ENCODE measurements at regions not wholly inside any gene's neighbourhood (a gene's known extent, or its start where the extent isn't known, plus 50 kb on each side); places are given as distances from the start of the nearest gene placed in this dataset.
"Not testable (repeated sequence)": the region's sequence is repeated elsewhere in the genome, so short reads cannot be mapped to it uniquely, and the experiment has no call there.

GRCh38 chr1:187714470-187714869 lies 885.7 kb downstream of the PLA2G4A start:
- DNase-seq (ENCODE audit: low spot score): no peak

DNA sequence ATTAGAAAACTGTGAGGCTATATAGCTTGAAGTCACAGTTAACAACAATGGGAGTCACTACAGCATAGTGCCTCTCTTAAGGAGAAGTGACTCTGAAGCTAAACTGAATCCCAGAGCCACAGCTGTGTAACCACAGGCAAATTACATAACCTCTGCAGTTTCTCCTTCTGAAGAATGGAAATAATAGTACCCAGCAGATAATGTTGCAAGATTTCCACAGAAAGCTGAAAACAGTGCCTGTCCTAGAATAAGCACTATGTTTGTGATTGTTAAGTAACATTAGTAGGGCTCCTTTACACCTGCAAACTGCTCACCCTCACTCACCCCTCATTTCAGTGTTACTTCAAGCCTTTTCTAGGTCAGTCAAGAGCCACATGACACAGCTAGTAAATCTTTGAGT lies 886.7 kb downstream of the PLA2G4A start:
- DNase-seq (ENCODE audit: low spot score): no peak

- no peak for DNase-seq (ENCODE audit: low spot score)
These were observed 887.4 kb downstream of the PLA2G4A start for GRCh38 chr1:187716160-187716559.

- DNase-seq (ENCODE audit: low spot score): no peak
These were observed 889.8 kb downstream of the PLA2G4A start for GRCh38 chr1:187718527-187718926.

GRCh38 chr1:187721216-187721615 lies 892.5 kb downstream of the PLA2G4A start:
- DNase-seq (ENCODE audit: low spot score): no peak

DNA sequence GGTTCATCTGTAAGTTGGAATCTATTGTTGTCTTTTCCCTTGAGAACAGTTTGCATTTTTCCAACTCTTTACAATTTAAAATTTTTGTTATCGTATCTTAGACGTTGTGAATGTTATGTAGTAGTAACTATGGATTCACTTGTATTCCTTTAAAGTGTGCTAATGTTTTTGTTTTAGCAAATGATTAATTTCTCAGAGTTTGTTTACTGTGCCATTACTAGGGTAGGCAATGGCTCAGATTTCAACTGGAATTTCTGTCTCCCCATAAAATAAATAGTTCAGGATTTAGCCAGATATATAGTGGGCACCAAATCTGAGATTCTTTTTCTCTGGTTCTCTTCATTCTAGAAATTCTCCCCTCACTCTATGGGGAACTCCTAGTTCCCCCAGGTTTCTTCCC lies 896.5 kb downstream of the PLA2G4A start:
- no peak for DNase-seq (ENCODE audit: low spot score)

DNA sequence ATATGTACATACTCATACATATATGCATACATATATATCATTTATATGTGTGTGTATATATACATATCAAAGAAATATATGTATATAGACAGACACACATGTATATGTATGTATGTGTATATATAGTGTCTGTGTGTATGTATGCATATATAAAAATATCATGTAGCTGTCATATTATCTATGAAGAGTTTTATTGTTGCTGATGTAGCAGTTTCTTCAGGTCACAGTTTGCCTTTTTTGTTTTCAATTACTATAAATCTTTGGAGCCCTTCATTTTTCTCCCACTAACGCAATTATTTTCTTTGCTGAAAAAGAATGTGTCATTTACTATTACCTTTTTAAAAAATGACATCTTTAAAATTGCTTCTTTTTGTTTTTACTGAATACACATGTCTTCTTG lies 904.5 kb downstream of the PLA2G4A start:
- DNase-seq (ENCODE audit: low spot score): no peak

DNA sequence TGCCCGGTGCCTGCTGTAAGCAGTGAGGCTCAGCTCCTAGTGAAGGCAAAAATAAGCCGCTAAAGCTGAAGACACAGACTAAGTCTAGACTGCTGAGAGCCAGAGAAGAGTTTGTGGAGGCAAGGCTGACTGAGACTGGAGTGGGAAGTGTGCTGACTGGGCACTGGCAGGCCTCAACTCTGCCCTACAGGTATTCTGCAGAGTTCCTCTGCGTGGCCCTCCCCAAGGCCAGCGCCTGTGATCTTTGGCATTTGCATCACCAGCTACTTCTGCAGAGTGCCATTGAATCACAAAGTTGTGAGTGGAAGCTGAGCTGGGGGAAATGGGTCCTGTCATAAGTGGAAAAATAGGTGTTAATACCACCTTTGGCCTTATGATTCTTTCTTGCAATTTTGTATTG lies 905.7 kb downstream of the PLA2G4A start:
- DNase-seq (ENCODE audit: low spot score): no peak

GRCh38 chr1:187744665-187745064 lies 915.9 kb downstream of the PLA2G4A start:
- DNase-seq (ENCODE audit: low spot score): no peak

GRCh38 chr1:187755536-187755935 lies 926.8 kb downstream of the PLA2G4A start:
- DNase-seq (ENCODE audit: low spot score): no peak

DNA sequence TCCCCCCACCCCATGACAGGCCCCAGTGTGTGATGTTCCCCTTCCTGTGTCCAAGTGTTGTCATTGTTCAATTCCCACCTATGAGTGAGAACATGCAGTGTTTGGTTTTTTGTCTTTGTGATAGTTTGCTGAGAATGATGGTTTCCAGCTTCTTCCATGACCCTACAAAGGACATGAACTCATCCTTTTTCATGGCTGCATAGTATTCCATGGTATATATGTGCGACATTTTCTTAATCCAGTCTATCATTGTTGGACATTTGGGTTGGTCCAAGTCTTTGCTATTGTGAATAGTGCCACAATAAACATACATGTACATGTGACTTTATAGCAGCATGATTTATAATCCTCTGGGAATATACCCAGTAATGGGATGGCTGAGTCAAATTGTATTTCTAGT lies 927.9 kb downstream of the PLA2G4A start:
- DNase-seq (ENCODE audit: low spot score): not testable (repeated sequence)

DNA sequence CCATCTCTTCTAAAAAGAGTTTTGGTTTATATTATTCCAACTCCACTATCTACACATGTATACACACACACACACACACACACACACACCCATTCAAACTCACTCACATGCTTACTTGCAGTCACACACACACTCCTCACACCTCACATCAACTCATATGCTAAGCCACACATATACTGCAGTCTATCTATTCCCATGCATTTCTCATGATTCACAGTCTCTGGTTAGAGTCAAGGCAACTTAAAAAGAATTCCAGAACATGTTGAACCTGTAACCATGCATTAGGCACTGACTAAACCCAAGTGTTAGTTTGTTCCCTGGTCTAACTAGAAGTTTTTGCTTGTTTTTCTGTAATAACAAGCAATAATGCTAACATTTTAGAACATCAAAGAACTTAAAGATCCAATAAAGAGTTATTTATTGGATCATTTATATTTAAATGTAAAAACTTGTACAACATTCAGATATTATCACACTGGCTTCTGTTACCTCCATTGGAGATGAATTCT lies 931.1 kb downstream of the PLA2G4A start:
- no peak for DNase-seq (ENCODE audit: low spot score)

DNA sequence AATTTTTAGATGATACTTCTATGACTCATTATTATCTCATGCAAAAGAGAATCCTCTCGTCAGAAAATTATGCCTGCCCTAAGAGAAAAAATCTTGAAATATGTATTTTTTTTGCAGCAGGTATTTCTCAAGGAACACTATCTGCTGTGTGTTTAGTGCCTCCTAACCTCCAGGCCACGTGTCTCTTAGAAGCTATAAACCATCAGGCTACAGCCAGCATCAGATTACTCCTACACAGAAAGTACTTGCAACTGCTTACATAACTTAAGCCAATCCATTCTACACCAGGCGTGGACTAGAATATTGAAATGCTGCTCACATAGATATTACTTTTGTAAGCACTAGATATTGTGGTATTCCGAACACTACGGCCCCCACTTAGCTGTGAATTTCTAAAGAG lies 933.4 kb downstream of the PLA2G4A start:
- no peak for DNase-seq (ENCODE audit: low spot score)

DNA sequence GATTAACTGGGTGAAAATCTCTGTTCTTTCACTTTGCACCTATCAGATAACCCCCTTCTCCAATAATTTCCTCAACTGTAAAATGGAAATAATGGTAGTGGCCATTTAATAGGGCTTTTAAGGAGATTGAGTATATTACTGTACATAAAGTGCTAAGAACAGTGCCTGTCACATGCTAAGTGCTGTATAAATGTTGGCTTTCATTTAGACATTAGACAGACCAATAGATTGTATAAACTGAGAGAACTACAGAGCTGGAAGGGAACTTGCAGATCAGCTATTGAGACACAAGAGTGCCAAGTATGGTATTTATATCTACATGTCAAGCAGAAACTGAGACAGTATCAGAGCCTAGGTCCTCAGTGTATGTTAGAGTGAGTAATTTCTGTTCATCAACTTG lies 934.7 kb downstream of the PLA2G4A start:
- no peak for DNase-seq (ENCODE audit: low spot score)

GRCh38 chr1:187763976-187764375 lies 935.2 kb downstream of the PLA2G4A start:
- no peak for DNase-seq (ENCODE audit: low spot score)

DNA sequence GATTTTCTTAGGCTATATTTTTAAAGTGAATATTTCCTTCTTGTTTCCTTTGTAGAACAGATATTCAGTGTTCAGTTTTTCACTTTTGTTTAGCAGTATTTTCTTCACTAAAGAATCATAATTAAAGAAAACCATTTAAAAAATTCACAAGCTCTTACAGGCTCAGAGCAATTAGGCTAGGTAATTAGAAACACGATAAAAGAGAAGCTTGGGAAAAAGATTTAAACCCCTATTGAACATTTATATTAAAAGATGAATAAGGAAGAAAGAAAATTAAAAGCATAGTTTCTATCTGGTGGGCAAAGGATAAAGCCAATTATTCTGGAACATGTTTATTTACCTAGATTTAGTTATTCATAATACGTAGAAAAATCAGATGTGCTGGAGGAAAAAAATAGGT lies 942.6 kb downstream of the PLA2G4A start:
- no peak for DNase-seq (ENCODE audit: low spot score)

- DNase-seq (ENCODE audit: low spot score): no peak
These were observed 944.4 kb downstream of the PLA2G4A start for GRCh38 chr1:187773168-187773567.

GRCh38 chr1:187787736-187788135 lies 959.0 kb downstream of the PLA2G4A start:
- DNase-seq (ENCODE audit: low spot score): no peak

- DNase-seq (ENCODE audit: low spot score): no peak
These were observed 960.0 kb downstream of the PLA2G4A start for GRCh38 chr1:187788718-187789117.

GRCh38 chr1:187790724-187791123 lies 962.0 kb downstream of the PLA2G4A start:
- DNase-seq (ENCODE audit: low spot score): no peak

DNA sequence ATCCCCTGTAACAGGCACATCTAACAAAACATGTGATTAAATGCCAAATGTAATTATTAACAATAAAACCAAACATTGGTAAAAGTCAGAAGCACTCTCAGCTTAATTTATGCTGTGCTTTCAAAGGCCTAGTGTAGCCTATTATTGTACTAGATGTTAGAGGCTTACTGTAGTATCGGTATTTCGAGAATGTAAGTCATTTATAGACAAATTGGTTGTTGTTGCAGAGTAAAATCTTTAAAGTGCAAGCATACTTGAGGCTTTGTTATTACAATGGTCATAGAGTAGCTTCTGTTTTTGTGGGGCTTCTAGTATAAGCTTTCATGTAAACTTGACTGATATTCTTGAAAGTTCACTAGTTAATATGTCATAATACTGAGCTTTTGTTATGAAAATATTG lies 965.8 kb downstream of the PLA2G4A start:
- no peak for DNase-seq (ENCODE audit: low spot score)

DNA sequence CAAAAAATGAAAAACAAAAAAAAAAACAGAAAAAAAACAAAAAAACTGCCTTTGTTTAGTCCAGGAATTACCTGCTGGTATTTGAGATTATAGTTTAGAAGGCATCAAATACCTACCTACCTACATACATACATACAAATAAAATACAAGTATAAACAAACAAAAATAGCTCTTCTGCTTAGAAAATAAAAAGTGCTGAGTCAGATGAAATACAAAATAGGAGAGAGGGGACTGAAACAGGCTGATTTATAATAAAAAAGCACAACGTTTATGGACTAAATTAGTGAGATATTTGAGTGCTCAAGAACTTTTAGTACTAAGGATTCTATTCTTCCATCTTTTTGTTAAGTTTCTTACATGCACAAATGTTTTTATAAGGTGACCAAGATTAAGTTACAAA lies 980.8 kb downstream of the PLA2G4A start:
- DNase-seq (ENCODE audit: low spot score): no peak

DNA sequence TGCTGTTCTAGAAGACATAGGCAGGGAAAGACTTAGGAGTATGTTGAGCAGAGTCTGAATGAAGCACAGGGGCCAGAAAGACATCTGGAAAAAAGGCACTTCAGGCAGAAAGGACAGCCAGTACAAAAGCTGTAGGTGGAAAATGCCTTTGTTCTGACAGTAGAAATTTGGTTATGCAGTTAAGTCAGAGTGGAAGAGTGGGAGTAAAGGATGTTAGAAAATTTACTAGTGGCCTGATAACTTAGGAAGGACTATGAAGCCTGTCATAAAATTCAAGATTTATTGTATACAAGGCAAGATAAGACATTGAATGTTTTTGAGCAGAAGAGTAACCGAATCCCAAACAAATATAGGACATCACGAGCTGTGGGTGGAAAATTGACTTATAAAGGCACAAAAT lies 987.9 kb downstream of the PLA2G4A start:
- DNase-seq (ENCODE audit: low spot score): no peak

DNA sequence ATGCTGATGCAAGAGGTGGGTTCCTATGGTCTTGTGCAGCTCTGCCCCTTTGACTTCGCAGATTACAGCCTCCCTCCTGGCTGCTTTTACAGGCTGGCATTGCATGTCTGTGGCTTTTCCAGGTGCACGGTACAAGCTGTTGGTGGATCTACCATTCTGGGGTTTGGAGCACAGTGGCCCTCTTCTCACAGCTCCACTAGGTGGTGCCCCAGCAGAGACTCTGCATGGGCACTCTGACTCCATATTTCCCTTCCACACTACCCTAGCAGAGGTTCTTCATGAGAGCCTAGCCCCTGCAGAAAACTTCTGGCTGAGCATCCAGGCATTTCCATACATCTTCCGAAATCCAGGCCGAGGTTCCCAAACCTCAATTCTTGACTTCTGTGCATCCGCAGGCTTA lies 989.0 kb downstream of the PLA2G4A start:
- no peak for DNase-seq (ENCODE audit: low spot score)

DNA sequence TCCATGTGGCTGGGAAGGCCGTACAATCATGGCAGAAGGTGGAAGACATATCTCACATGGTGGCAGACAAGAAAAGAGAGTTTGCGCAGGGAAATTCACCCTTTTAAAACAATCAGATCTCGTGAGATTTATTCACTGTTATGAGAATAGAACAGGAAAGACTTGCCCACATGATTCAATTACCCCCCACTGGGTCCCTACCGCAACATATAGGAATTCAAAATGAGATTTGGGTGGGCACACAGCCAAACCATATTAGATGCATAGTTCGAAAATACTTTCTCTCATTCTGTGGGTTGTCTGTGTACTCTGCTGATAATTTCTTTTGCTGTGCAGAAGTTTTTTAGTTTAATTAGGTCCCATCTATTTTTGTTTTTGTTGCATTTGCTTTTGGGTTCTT lies 990.3 kb downstream of the PLA2G4A start:
- DNase-seq (ENCODE audit: low spot score): no peak
